Nephron (organoid): ENCODE measurements at regions not wholly inside any gene's neighbourhood (a gene's known extent, or its start where the extent isn't known, plus 50 kb on each side); places are given as distances from the start of the nearest gene placed in this dataset.

ENCODE experiments used
- H3K27ac Mint-ChIP-seq, 3 experiments: 2 replicates each; pipeline ENCODE4 v1.8.0; 2020; ENCODE audit warnings: mixed read lengths in 3 of 3, mild to moderate bottlenecking in 2 of 3, moderate library complexity in 1 of 3
- H3K27me3 Mint-ChIP-seq: 2 replicates; pipeline ENCODE4 v1.8.0; 2021; ENCODE audit warnings: low read depth, mild to moderate bottlenecking, moderate library complexity, mixed read lengths
- H3K36me3 Mint-ChIP-seq: 2 replicates; pipeline ENCODE4 v1.8.0; 2020; ENCODE audit warnings: low read depth, mixed read lengths
- H3K4me1 Mint-ChIP-seq: 2 replicates; pipeline ENCODE4 v1.8.0; 2020; ENCODE audit warnings: mixed read lengths
- H3K4me3 Mint-ChIP-seq, 3 experiments: 2 replicates each; pipeline ENCODE4 v1.8.0; 2020; ENCODE audit warnings: mild to moderate bottlenecking in 3 of 3, mixed read lengths in 3 of 3, moderate library complexity in 2 of 3
- H3K9me3 Mint-ChIP-seq: 2 replicates; pipeline ENCODE4 v1.8.0; 2020; ENCODE audit warnings: mixed read lengths
- CTCF ChIP-seq, 3 experiments: fragments of 200-600 bp; sonication (generic); IDR thresholded peaks; one replicate each; pipeline ENCODE4 v1.5.0; 2021; ENCODE audit warnings: antibody characterized with exemption in 3 of 3; ENCODE audit not compliant: unreplicated experiment in 3 of 3

DNA sequence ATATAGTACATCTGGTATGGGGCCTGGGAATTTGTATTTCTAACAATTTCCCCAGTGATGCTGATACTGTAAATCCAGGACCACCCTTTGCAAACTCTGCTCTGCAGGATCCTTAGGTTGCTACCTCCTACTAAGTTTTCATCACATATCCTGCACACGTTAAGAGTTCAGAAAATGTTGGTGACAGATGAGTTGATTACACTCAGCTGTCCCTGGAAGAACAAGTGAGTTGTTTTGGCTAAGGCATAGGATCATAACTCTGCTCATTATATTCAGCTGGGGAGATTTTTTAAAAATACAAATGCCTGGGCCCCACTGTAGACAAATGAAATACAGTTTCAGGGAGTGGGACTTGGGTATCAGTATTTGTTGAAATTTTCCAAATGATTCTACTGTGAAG, 274.6 kb upstream of the HABP2 start:
- H3K36me3 Mint-ChIP-seq, result peaks cover 5% of the 10 kb centered on the region
- peaks cover 29% of the 10 kb centered on the region for H3K9me3 Mint-ChIP-seq
- no peak for TF ChIP-seq CTCF (IDR thresholded peaks at IDR 0.05; ENCODE audit: unreplicated experiment in 3 of 3)
- H3K27ac Mint-ChIP-seq, result peak overlapping the region; percentile 35 to 80 (median 69)
- peaks cover 30% of the 10 kb centered on the region for H3K4me1 Mint-ChIP-seq
- no peaks in the 10 kb centered on the region for H3K27me3 Mint-ChIP-seq
- no peak overlapping the region for H3K4me3 Mint-ChIP-seq

GRCh38 chr10:113278664-113279063, 274.2 kb upstream of the HABP2 start:
- Mint-ChIP-seq H3K4me3 (no peak overlapping the region), H3K36me3 (peaks cover 5% of the 10 kb centered on the region), H3K27me3 (no peaks in the 10 kb centered on the region), H3K27ac (peak overlapping the region; percentile 35 to 80 (median 69)), H3K4me1 (peaks cover 25% of the 10 kb centered on the region), H3K9me3 (peaks cover 29% of the 10 kb centered on the region)
- no peak for TF ChIP-seq CTCF (IDR thresholded peaks at IDR 0.05; ENCODE audit: unreplicated experiment in 3 of 3)

GRCh38 chr10:113279262-113279661, 273.6 kb upstream of the HABP2 start:
- H3K4me1 Mint-ChIP-seq, result peaks cover 19% of the 10 kb centered on the region
- H3K27me3 Mint-ChIP-seq, result peaks cover 1% of the 10 kb centered on the region
- peaks cover 29% of the 10 kb centered on the region for H3K9me3 Mint-ChIP-seq
- no peak for TF ChIP-seq CTCF (IDR thresholded peaks at IDR 0.05; ENCODE audit: unreplicated experiment in 3 of 3)
- H3K4me3 Mint-ChIP-seq, result no peak overlapping the region
- H3K36me3 Mint-ChIP-seq, result peaks cover 5% of the 10 kb centered on the region
- H3K27ac Mint-ChIP-seq, result peak overlapping the region in 2 of 3 experiments; percentile 69 to 80

DNA sequence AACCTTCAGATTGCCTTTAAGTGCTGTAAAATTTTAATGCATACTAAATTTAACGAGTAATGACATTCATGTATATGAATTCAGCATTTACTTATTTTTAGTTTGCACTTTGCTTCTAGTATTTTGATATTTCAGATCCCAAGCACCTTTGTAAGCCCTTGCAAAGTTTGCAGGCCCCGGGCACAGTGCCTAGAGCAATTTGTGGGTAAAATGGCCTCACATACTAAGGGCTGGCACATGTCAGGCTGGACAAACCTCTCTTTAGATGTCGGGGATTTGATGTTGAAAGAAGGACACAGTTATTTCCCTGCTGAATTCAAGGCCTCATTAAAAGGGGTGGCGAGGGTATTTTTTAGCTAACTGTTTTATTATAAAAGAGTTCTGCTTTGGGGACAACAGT, 270.3 kb upstream of the HABP2 start:
- H3K9me3 Mint-ChIP-seq, result peaks cover 4% of the 10 kb centered on the region
- H3K27me3 Mint-ChIP-seq, result peaks cover 14% of the 10 kb centered on the region
- H3K4me1 Mint-ChIP-seq, result peaks cover 19% of the 10 kb centered on the region
- H3K36me3 Mint-ChIP-seq, result no peaks in the 10 kb centered on the region
- no peak overlapping the region for H3K4me3 Mint-ChIP-seq
- H3K27ac Mint-ChIP-seq, result no peak overlapping the region
- TF ChIP-seq CTCF (IDR thresholded peaks at IDR 0.05; ENCODE audit: unreplicated experiment in 3 of 3), result no peak

DNA sequence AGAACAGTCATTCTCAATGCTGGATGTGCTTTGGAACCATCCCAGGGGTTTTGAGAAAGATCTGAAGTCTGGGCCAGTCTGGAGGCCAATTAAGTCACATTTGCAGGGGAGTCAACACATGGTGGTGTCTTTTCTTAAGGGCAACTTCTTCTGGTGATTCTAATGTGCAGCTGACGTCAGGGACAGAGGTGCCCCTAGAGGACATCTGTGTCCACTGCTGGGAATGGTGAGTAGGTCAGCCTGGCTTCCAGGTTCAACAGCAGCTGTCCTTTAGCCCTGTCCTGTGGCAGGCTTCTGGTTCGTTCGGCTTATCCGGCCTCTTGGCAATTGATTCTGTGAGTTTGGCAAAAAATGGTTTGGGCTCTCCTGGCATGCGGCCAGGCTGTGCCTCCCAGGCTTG, 269.7 kb upstream of the HABP2 start:
- Mint-ChIP-seq H3K27me3 (peaks cover 14% of the 10 kb centered on the region), H3K4me3 (no peak overlapping the region), H3K27ac (no peak overlapping the region), H3K9me3 (peaks cover under 1% of the 10 kb centered on the region), H3K4me1 (peaks cover 15% of the 10 kb centered on the region), H3K36me3 (no peaks in the 10 kb centered on the region)
- no peak for TF ChIP-seq CTCF (IDR thresholded peaks at IDR 0.05; ENCODE audit: unreplicated experiment in 3 of 3)

GRCh38 chr10:113284635-113285034, 268.2 kb upstream of the HABP2 start:
- Mint-ChIP-seq H3K4me3 (no peak overlapping the region), H3K9me3 (no peaks in the 10 kb centered on the region), H3K27ac (no peak overlapping the region), H3K36me3 (no peaks in the 10 kb centered on the region), H3K27me3 (peaks cover 14% of the 10 kb centered on the region), H3K4me1 (peaks cover 6% of the 10 kb centered on the region)
- TF ChIP-seq CTCF (IDR thresholded peaks at IDR 0.05; ENCODE audit: unreplicated experiment in 3 of 3), result no peak
